ENCODE measurements at regions not wholly inside any gene's neighbourhood (a gene's known extent, or its start where the extent isn't known, plus 50 kb on each side); places are given as distances from the start of the nearest gene placed in this dataset.

DNA sequence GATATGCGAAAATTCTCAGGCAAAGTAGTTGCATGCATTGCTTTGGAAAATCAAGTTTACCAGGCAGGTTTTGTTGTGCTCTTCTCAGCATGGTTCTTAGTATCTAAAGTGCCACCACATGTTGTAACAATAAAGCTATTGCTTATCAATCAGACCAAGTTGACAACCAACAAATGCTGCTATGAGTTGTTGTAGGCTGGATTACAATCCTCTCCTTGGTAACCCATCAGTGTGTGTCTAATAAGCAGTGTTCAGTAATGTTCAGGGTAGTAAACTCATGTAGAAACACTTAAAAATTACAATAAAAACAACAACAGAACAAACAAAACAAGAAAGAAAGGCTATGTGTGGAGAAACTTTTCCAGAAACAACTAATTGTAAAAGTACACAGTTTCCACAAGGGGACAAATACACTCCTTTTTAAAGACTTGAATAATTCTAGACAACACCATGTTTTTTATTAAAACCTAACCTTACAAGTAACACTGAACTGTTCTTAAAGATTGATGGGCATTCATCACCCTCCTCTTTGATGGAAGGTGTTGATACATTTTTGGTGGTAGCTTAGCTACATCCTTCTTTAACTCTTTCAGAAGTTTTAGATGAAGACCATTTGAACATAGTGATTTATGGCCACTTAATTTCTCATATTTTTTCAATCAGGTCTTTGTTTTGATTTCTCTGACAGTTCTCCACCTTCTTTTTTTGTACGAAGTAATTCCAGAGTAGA is 370.9 kb upstream of the SEMA3A start:
- no peak for DNase-seq (ENCODE audit: low read depth in 4 of 4, low spot score in 3 of 4)

DNA sequence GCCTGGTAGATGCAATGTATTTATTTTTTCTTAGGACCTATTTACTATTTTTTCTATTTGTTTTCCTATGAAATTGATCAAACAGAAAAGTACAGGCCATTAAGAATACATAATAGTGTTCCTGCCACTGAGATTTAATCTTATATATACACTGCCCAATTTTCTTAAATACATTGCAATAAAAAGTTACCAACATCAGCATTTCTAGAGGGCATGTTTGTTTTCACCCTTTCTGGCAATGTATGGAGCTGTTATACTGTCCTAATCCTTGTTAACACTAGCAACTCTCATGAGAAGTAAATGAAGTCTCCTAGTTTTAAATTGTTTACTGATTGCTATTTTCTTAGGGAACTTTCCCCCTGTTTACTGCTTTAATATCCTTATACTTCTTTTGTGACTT is 359.1 kb upstream of the SEMA3A start:
- no peak for DNase-seq (ENCODE audit: low read depth in 4 of 4, low spot score in 3 of 4)

DNA sequence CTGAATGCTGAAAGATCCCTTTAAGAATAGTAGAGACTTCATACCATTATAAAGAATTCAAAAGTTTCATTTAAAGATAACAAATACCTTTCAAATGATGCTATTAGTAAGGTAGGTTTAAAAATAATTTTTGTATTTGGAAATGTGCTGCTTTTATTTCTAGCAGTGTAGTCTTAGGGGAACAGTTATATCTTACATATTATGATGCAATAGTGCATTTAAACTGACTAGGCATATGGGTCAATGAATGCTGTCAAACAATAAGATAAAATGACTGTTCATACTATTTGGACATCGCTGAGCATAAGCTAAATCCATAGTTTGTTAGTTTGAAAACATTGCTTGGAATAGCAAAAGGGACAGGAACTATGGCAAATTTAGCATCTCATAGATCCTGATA is 354.8 kb upstream of the SEMA3A start:
- DNase-seq (ENCODE audit: low read depth in 4 of 4, low spot score in 3 of 4) = no peak

DNA sequence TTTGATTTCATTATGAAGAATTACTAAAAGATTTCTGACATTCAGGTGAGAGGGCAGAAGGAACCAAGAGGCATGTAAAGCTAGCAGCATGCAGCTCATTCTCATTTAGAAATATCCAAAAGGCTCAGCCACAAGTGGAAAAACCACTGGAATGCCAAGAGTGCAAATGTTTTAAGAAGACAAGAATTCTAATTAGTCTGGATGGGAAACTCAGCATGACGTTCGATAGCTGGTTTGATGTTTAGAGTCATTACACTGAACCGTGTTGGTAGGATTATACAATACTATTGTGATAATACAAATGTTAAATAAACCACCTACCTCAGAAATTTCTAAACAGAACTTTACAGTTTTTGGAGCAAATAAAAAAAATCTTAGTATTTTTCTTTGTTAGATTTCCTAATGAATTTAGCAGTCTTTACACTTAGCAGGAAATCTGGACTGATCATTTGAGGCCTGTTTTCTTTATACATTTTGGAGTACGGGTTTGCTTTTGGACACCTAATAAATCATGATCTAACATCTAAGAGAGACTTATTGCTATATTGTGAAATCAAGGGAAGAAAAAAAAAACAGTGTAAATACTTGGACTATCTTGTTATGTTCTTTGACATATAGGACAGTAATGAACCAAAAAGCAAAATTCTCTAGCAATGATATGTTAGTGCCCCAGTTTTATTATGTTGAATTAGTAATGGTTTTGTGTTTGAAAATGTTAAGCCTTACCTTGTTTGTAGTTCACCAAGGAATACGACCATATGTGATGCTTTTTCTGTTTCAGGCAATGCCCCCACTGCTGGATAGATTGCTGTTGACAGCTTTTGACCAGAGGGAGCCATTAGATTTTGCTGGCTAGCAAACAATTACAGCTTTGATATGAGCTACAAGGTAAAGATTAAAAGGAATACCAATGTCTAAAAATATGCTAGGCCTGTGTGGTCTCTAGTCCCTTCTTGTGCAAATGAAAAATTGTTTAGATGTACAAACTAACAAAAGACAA is 354.1 kb upstream of the SEMA3A start:
- no peak for DNase-seq (ENCODE audit: low read depth in 4 of 4, low spot score in 3 of 4)

DNA sequence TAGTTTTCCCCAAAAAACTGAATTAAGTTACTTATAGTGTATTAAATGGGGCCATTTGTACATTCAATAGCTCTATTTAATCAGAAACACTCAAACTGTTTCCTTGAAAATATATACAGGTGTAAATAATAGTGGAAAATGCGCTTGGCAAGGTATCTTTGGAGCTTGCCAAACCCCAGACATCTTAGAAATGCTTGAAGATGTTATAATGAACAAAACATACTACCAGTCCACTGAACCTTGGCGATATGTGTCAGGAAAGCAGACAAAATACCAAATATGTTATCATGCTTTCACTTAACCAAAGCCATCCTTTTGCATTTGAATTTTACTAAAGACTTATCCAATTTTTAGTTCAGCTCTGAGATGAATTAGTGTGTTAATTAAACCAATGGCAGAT is 352.7 kb upstream of the SEMA3A start:
- no peak for DNase-seq (ENCODE audit: low read depth in 4 of 4, low spot score in 3 of 4)

DNA sequence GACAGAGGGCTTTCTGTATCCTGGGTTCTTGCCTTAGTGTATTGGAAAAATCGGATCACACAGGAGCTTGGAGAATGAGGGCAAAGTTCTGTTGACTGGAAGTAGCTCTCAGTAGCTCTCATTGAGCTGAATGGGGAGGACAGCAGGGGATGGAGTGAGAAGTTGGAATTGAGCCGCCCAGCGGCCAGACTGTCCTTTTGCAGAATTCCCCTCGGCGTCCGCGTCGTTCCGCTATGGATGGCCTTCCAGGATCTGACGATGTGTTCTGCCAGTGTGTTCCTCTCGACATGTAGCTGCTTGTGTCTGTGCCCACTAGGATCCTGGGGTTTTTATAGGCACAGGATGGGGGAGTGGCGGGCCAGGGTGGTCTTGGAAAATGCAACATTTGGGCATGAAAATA is 351.8 kb upstream of the SEMA3A start:
- DNase-seq (ENCODE audit: low read depth in 4 of 4, low spot score in 3 of 4) = no peak

DNA sequence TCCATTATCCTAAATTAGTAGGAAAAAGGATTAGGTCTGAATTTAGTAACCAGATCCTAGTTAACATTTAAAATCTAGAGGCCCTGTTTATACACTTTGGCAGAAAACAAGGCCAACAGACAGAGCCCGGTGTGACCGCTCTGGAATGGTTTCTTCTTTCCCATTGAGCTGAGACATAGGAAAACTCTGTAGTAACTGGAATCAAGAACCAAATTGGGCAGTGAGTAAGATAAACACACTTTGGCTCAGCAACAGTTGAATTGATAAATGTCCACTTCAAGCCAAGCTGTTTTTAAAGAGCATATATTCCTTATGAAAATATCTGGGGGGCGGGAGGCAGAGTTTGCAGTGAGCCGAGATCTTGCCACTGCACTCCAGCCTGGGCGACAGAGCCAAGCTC is 343.7 kb upstream of the SEMA3A start:
- DNase-seq (ENCODE audit: low read depth in 4 of 4, low spot score in 3 of 4) = no peak

DNA sequence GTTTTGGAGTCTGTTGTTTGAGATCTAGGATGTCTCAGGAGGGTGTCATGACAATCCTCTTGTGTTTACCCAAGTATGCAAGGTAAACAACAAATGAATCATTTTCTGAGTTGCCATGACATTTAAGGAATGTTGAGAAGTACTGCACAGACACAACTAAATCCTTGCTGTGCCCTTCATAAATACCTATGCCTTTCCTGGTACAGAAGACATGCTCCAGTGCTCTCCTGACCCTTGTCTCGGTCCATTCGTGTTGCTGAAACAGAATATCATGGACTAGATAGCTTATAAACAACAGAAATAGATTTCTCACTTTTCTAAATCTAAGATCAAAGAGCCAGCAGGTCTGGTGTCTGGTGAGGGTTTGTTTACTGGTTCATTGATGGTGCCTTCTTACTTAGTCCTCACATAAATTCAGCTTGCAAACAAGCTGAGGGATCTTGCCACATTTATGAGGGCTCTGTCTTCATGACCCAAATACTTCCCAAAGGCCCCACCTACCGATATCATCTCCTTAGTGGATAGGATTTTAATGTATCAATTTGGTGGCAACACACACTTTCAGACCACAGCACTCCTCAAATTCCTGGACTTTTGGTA is 341.8 kb upstream of the SEMA3A start:
- DNase-seq (ENCODE audit: low read depth in 4 of 4, low spot score in 3 of 4) = peak in 1 of 4 donors; percentile 21

DNA sequence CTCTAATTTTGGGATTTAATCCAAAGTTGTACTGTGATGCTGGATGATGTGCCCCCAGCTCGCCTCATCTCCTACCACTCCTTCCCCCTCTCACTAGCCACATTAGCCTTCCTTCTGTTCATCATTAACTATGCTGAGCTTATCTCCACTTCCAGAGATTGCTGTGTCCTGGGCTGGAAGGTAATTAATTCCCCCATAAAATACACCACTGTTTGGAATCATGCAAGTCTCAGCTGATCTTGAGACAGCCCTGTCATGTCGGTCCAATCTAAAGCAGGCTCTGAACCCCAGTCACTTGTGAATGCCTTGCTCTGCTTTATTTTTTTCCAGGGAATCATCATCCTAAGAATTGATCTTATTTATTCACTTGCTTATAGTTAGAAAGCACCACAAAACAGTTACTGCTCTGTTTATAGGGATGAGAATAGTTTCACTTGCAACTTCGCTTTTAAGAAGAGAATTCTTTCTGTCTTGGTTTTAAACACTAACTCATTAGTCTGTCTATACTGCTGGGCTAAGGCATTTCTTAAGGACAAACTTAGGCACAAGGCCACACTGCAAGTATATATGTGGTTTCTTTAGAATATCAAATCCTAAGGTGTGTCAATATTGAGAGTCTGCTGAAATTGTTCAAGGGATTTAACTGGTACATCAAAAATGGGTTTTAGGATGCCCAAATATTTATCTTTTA is 341.1 kb upstream of the SEMA3A start:
- no peak for DNase-seq (ENCODE audit: low read depth in 4 of 4, low spot score in 3 of 4)

DNA sequence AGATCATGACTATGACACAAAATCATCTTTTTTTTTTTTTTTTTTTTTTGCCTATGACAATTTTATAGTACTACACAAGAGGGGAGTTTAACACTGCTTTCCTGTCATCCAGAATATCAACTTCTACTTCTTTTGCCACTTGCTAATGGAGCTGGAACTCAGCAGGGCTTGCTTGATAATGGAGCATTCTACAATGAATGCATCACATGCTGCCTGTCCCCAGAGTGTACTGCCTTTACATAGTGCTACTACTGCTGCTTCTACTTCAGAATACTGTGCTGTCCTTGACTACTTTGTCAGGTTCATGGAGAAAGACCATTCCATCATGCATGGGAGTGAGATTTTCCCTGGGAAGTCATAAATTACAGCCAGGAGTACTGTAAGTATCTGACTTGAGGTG is 338.6 kb upstream of the SEMA3A start:
- no peak for DNase-seq (ENCODE audit: low read depth in 4 of 4, low spot score in 3 of 4)

DNA sequence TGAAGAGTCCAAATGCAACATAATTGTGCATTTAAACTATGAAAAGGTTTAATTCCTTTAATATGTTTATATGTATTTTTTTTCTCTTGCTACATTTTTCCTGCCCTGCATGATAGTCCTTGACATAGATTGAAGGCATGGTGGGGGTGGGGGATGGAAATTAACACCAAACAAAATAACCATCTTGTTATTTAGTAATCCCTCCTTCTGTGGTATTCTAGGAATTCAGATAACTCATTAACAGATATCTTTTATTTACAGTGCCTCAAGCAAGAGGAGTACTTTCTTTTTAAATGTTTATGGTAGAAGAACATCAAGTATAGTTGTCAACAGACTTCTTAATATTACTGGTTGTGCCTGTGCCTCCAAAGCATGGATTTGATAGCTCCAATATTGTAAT is 337.6 kb upstream of the SEMA3A start:
- no peak for DNase-seq (ENCODE audit: low read depth in 4 of 4, low spot score in 3 of 4)

DNA sequence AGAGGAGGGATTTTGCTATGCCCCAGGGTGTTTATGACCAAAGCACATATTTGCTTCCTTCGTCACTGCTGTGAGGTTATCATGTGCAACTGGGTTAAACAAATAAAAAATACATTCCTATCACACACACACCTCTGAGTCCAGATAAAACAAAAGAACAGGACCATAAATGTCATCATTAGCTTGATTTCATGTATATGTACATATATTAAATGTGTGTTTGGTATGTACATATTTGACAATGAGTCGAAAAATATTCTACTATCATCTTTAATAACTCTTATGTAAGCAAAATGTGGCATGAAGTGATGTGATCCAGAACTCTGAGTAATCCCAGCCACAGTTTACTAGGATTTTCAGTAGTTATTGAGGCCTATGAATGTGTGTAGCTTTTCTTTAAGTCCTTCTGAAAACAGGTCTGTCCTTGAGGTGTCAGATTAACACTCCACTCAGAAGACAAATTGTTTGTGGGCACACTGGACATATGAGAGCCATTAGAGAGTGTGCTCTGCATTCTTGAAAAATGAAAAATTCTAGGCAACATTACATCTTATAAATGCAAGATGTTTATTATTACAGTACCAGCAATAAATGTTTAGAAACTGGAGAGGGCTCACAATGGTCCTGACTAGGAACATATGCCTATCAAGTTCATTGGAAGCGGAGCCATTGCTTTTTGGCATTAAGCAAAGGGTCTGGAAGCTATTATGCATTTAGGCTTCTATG is 335.1 kb upstream of the SEMA3A start:
- no peak for DNase-seq (ENCODE audit: low read depth in 4 of 4, low spot score in 3 of 4)

DNA sequence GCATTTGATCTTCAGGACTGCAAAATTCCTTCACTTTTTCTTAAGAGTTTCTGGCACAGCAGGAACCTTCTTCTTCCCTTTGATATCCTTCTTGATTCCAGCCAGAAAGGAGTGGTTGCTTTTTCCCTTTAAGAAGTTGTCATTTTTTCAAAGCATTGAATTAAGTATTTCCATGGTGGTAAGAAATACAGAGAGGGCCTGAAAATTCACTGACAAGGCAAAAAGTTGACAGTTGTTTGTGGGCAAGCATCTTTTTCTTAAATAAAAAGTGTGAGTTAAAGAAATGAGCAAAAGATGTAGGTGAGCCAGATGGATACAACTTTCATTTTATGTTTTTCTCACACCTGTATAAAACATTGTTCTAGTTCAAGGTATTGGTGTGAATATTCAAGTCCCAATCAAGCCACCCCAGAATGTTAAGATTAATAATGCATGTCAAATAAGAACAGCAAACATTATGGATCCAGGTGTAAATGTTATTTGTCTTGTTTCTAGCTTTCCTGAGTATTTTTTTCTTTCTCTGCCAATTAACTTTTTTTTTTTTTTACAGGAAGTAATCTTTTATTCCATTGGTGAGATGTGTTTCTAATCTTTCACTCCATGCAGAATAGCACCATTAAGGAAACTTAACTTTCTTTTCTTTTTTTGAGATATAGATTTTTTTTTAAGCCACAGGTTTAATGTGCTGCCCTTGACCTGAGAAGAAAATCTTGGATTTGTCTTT is 334.3 kb upstream of the SEMA3A start:
- DNase-seq (ENCODE audit: low read depth in 4 of 4, low spot score in 3 of 4) = no peak

DNA sequence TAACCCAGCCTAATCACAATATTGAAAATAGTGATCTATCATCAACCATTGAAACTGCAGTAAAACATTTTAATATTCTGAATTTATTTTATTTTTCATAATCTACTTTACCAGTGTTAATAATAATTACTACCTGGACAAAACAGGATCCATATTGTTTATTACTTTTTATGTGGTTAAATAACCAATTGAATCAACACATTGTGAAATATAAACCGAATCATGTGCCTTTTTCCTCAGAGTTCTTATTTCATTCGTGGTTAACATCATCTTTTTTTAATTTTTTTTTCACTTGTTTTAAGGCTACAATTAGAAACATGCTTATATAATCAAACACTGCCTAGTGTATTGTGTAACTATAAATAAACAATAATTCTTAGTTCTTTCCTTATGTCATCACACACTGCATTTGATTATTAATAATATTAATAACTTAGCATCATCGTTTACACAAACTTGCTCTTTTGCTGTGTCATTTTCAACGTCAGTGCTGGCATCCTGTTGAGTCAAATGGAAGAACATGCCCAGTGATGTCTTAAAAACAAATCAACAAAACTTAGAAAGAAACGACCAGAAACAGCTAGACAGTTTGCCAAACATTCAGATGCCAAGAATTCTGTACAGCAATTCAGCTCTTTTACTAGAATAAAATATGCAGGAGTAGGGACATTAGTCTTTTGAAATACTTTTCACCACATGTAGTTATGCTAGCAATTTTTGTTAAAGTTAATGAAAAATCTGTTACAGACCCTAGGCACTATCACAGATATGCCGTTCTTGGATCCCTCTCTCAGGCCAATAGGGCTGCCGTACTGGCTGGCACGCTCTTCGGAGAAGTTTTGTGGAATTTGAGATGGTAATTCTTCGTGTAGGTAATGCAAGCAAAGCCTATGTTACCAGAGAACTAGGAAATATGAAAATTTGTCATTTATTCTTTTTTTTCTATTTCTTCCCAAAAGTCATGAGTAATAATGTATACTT is 330.4 kb upstream of the SEMA3A start:
- no peak for DNase-seq (ENCODE audit: low read depth in 4 of 4, low spot score in 3 of 4)

DNA sequence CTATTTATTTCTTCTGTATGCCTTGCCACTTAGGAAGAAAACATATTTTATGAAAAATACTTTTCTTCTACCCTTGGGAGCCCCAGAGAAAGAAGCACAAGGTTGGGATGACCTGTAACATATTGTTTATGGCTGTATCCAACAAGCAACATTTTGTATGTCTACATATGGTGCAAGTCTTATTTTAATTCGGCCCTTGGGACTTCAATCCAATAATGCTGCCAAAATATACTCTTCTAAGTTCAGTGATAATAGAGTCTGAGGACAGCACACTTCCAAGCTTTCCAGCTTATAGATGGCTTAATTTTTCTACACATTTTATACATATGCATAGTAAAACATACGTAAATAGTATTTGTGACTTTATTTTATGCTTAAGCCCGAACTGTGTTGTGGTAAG is 318.5 kb upstream of the SEMA3A start:
- DNase-seq (ENCODE audit: low read depth in 4 of 4, low spot score in 3 of 4) = no peak

DNA sequence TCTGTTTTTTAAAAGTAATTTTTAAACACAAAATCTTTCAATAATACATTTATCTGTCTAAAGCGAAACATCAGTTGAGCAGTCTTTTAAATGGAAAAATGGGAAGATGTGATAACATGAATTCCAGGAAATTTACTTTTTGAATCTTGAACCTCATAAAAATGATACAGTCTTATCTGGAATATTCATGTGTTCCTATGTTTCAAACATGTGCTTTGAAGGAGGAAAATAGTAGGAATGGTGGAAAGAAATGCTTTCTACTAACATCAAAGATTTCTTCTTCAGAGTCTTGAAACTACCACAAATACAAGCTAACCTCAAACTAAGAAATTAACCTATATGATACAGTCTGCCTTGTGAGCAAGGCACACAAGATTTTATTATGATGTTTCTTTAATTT is 317.5 kb upstream of the SEMA3A start:
- DNase-seq (ENCODE audit: low read depth in 4 of 4, low spot score in 3 of 4) = no peak

DNA sequence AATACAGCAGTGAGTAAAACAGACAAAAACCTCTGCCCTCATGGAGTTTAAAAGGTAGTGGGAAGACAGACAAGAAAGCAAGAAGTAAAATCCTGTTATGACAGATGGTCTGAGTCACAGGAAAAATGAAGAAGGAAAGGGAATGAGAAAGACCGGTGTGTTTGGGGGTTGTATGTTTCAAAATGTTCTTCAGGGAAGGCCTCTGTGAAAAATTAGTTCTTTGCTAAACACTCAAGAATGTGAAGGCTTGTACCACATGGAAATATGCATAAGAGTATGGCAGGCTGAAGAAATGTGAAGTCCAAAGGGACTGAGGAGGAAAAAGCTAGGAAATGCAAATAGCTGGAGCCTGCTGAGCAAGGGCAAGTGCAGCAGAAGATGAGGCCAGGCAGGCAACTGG is 315.9 kb upstream of the SEMA3A start:
- DNase-seq (ENCODE audit: low read depth in 4 of 4, low spot score in 3 of 4) = no peak

DNA sequence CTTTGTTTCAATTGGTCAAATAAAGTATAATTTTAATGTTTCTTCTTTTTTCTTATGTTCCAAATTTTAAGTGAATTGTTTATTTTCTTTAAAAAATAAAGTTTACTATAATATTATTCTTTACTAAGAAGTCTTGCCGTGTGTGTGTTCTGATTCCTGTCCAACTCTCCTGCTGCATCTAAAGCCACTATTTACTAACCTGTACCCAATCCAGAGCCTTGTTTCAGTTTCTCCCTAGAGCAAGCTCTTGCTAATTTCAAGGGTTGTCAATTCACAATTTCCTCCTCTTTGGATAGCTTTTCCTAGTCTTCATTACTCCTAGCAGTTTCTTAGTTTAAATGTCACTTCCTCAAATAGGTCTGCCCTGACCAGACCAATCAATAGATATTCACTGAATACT is 314.9 kb upstream of the SEMA3A start:
- no peak for DNase-seq (ENCODE audit: low read depth in 4 of 4, low spot score in 3 of 4)

All from left renal pelvis (tissue), 4 donors.